Muscle of leg (tissue), 3 donors: ENCODE measurements at regions not wholly inside any gene's neighbourhood (a gene's known extent, or its start where the extent isn't known, plus 50 kb on each side); places are given as distances from the start of the nearest gene placed in this dataset.
"Not testable (repeated sequence)": the region's sequence is repeated elsewhere in the genome, so short reads cannot be mapped to it uniquely, and the experiment has no call there.

Source experiments
- DNase-seq: peaks from one replicate; pipeline ENCODE4 v3.0.0; 2013
- H3K27ac ChIP-seq: one replicate; pipeline ENCODE4 v1.5.1; 2013; ENCODE audit warnings: mild to moderate bottlenecking, low read length, control low read depth
- H3K27me3 ChIP-seq: one replicate; pipeline ENCODE4 v1.6.1; 2013; ENCODE audit warnings: low read length; ENCODE audit not compliant: control insufficient read depth, insufficient read depth
- H3K36me3 ChIP-seq: one replicate; pipeline ENCODE4 v1.6.1; 2013; ENCODE audit warnings: low read length; ENCODE audit not compliant: control insufficient read depth, insufficient read depth
- H3K4me1 ChIP-seq: one replicate; pipeline ENCODE4 v1.6.1; 2013; ENCODE audit warnings: low read length; ENCODE audit not compliant: control insufficient read depth, insufficient read depth
- H3K4me3 ChIP-seq: one replicate; pipeline ENCODE4 v1.5.1; 2013; ENCODE audit warnings: low read length, control low read depth
- H3K9me3 ChIP-seq: replicated peaks from 2 replicates; pipeline ENCODE4 v1.6.1; 2013; ENCODE audit warnings: low read depth, low read length; ENCODE audit not compliant: control insufficient read depth
- WGBS: methylation state at CpG from one replicate; pipeline ENCODE4 v1.1.5; 2013; ENCODE audit warnings: missing lambda C conversion rate; ENCODE audit not compliant: insufficient coverage; 5-methylcytosine and 5-hydroxymethylcytosine counted together

DNA sequence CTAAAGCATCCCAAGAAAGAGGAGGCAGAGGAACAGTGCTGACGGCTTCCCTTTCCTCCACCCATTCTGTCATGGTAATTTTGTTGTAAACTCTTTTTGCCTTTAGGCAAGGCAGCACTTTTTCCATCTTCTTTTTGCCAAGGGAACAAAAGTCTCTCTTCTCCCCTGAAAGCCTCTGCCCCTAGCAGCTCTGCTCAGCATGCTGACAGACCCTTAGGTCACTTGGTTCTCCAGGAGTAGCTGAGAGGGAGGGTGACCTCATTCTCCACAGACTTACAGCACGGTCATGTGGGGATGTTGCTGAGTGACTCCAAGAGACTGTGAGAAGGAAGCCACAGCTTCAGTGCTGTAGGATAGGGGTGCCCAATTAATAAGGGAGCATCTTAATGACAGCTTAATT is 81.1 kb upstream of the RALGAPA2 start:
- H3K4me1 ChIP-seq = no peaks in the 10 kb centered on the region
- WGBS = 50% methylated on average over 1 of the region's 2 CpGs
- H3K36me3 ChIP-seq = no peaks in the 10 kb centered on the region
- H3K4me3 ChIP-seq = no peak overlapping the region
- no peak overlapping the region for H3K27ac ChIP-seq
- H3K27me3 ChIP-seq = no peaks in the 10 kb centered on the region
- DNase-seq = no peak
- no peaks in the 10 kb centered on the region for H3K9me3 ChIP-seq

DNA sequence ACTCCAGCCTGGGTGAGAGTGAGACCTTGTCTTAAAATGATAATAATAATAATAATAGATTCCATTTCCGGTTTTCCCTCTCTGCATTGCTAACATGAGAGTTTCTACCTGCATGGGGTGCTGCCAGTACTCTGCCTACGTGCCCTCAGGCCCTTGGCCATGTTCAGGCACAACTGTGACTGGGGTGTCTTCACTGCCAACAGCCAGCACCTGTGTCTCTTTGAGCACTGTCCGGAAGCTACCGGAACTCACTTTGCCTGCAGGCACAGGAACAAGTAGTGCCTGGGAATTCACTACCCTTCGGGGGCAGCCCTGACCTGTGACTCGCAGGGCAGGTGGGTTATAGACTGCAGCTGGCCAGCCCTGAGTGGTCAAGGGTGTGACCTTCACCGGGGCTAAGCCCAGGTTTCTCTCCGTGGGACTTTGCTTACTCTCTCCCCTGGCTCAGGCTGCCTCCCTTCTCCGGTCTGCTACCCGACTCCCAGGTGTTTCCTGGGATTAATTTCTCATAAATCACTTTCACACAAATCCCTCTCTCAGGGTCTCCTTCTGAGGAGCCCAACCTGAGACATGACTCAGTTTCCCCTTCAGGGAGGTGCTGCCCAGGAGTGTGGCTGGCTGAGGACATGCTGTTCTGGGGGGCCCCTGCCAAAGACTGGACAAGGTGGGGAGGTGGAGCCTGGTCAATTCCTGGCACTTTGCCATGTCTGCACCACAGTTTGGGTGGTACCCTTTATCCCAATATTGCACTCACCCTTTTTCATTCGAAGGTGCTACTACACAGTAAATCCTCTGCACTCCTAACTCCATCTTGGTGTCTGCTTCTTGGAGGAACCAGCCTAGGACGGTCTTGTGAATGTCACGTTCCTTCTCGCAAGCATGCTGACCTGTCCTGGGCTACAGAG is 79.5 kb upstream of the RALGAPA2 start:
- Histone ChIP-seq H3K36me3 (no peaks in the 10 kb centered on the region), H3K9me3 (no peaks in the 10 kb centered on the region), H3K27ac (no peak overlapping the region), H3K4me1 (no peaks in the 10 kb centered on the region), H3K27me3 (no peaks in the 10 kb centered on the region), H3K4me3 (no peak overlapping the region)
- DNase-seq = no peak
- WGBS = 45% methylated on average over 10 of the region's 14 CpGs

DNA sequence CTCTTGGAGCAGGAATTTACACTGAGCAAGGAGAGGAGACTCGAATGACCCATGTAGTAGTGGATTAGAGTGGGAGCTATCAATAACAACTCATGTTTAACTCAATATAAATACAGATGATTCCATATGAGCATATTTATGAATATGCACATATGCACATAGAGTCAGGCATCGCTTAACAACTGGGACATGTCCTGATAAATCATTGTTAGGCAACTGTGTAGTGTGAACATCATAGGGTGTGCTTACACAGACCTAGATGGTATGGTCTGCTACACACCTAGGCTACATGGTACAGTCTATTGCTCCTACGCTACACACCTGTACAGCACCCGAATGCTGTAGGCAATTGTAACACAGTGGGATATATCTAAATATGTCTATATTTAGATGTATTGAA is 75.9 kb upstream of the RALGAPA2 start:
- H3K4me1 ChIP-seq = peaks cover 1% of the 10 kb centered on the region
- H3K9me3 ChIP-seq = no peaks in the 10 kb centered on the region
- H3K36me3 ChIP-seq = no peaks in the 10 kb centered on the region
- no peak for DNase-seq
- H3K27me3 ChIP-seq = no peaks in the 10 kb centered on the region
- H3K27ac ChIP-seq = no peak overlapping the region
- no peak overlapping the region for H3K4me3 ChIP-seq
- no CpG with 5 or more reads among the region's 4 CpGs for whole genome bisulfite sequencing

DNA sequence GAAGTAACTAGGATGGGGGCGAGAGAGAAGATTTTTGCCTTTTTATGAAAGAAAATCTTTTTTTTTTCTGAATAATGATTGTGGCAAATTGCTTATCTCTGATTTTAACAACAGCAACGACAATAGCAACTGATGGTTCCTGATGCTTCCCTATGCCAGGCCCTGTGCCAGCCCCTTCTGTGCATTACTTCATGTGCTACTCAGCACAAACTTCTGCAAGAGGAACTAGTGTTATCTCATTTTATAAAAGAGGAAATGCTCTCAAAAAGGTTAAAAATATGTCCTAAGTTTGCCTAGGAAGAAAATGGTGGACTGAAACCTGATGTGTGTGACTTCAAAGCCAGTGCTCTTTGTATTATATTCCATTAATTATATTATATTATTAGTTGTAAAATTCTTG is 74.0 kb upstream of the RALGAPA2 start:
- DNase-seq = peak; percentile 62
- Histone ChIP-seq H3K27ac (no peak overlapping the region), H3K36me3 (no peaks in the 10 kb centered on the region), H3K9me3 (no peaks in the 10 kb centered on the region), H3K27me3 (no peaks in the 10 kb centered on the region), H3K4me1 (peaks cover 16% of the 10 kb centered on the region), H3K4me3 (no peak overlapping the region)
- WGBS = no CpG with 5 or more reads among the region's 2 CpGs

DNA sequence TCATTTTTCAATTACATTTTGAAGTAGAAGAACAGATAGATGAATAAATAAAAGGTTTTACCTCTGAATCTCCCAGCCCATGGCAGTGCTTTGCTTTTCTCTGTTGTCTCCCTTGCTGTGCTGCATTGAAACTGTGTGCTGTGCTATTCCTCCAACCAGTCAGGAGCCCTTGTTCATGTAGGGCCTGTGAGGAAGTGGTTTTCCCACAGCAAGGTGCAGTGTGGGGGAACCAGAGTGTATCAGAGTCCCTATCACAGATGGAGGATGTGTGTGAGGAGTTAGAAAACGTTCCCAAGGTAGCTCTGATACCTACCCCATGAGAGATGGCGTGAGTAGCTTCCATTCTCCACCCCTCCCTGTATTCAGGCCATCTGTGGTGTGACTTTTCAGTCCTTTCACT is 72.8 kb upstream of the RALGAPA2 start:
- Histone ChIP-seq H3K4me1 (peaks cover 22% of the 10 kb centered on the region), H3K27me3 (peaks cover 2% of the 10 kb centered on the region), H3K4me3 (no peak overlapping the region), H3K27ac (no peak overlapping the region), H3K9me3 (no peaks in the 10 kb centered on the region), H3K36me3 (no peaks in the 10 kb centered on the region)
- WGBS = no CpG with 5 or more reads among the region's 2 CpGs
- DNase-seq = no peak

DNA sequence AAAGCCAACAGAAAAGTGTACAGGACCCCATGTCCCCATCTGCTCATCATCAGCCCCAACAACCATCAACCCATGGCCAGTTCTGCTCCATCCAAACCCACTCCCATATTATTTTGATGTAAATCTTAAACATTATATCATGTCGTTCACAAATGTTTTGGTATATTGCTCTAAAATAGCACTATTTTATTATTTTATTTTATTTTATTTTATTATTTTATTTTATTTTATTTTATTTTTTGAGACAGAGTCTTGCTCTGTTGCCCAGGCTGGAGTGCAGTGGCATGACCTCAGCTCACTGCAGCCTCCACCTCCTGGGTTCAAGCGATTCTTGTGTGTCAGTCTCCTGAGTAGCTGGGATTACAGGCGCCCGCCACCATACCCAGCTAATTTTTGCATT is 72.0 kb upstream of the RALGAPA2 start:
- H3K36me3 ChIP-seq, DNase-seq, H3K27ac ChIP-seq, H3K27me3 ChIP-seq, H3K4me3 ChIP-seq, H3K9me3 ChIP-seq: not testable (repeated sequence)
- peaks cover 24% of the 10 kb centered on the region for H3K4me1 ChIP-seq
- no CpG with 5 or more reads among the region's 4 CpGs for WGBS

DNA sequence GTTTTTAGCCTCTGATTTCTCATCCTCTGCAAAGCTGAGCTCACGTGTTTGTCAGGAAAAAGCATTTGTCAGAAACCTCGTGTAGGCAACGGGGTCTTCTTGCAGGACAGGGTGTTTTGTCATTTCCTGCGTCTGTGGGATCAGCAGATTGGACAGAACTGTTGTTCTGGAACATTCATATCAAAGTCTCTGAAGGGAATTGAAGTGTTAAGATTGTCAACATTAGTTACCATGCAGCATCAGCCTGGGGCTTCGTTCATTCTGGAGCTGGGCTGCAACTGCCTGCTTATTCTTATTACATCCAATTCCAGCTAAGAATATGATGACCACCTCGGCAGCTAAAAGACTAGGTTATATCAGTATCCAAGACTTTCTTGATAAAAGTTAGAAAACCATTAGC is 71.0 kb upstream of the RALGAPA2 start:
- peak; percentile 27 for DNase-seq
- H3K27ac ChIP-seq = no peak overlapping the region
- H3K4me3 ChIP-seq = no peak overlapping the region
- no peaks in the 10 kb centered on the region for H3K9me3 ChIP-seq
- H3K4me1 ChIP-seq = peaks cover 27% of the 10 kb centered on the region
- no peaks in the 10 kb centered on the region for H3K36me3 ChIP-seq
- WGBS = 60% methylated on average over 1 of the region's 6 CpGs
- peaks cover 2% of the 10 kb centered on the region for H3K27me3 ChIP-seq

DNA sequence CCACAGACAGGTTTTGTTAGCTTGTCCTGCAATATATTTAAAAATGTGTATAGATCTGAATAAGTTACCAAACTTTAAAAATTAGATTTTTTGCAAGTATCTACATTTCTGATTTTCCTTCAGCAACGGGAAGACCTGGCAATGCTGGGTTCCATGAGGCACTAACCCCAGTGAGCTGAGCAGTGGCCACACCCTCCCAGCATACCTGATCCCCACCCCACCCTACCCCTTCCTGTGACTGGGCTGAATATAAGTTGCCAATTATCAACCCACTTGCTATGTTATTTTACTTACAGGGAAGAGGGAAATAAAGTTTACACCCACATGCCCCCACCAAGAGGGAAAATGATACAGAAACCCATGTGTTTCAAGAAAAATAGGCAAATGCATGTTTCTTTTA is 70.3 kb upstream of the RALGAPA2 start:
- H3K27ac ChIP-seq = no peak overlapping the region
- no peak overlapping the region for H3K4me3 ChIP-seq
- peaks cover 27% of the 10 kb centered on the region for H3K4me1 ChIP-seq
- WGBS = no CpG with 5 or more reads among the region's 1 CpG
- H3K36me3 ChIP-seq = no peaks in the 10 kb centered on the region
- no peak for DNase-seq
- H3K9me3 ChIP-seq = no peaks in the 10 kb centered on the region
- peaks cover 2% of the 10 kb centered on the region for H3K27me3 ChIP-seq

DNA sequence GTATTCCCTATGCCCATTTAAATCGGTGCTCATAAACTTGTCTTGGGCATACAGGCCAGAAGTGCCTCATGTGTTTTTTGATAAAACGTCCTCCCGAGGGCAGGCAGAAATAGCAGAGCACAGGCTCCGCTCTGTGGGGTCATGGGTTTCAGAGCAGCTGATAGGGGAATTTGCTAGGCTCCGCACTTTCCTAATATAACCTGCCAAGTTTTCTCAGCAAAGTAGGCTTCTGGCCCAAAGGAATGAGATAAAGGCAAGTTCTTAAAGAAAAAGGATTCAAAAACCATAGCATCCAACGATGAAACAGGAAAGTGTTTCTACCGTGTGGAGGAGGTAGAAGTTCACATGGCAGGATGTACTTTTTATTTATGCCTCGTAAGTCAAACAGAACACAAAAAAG is 69.8 kb upstream of the RALGAPA2 start:
- no peaks in the 10 kb centered on the region for H3K9me3 ChIP-seq
- peaks cover 2% of the 10 kb centered on the region for H3K27me3 ChIP-seq
- H3K27ac ChIP-seq = peak overlapping the region; percentile 7
- peaks cover 27% of the 10 kb centered on the region for H3K4me1 ChIP-seq
- no peaks in the 10 kb centered on the region for H3K36me3 ChIP-seq
- peak; percentile 90 for DNase-seq
- no peak overlapping the region for H3K4me3 ChIP-seq
- WGBS = 25% methylated on average over 4 of the region's 8 CpGs

DNA sequence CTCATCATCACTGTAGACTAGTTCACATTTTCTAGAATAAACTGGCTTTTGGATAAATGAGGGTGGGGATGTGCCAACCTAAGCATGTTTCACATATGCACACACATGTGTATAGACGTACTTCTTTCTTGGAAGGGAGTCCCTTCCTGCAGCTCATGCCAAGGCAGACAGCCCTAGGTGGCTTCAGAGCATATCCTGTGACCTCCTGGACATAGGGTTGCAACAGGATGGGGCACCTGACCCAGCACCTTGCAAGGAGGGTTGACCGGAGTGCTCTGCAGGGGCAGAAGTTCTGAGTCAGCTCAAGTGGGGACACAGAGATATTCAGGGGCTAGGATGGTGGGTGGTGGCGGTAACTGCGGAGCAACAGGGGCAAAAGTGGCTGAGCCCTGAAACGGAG is 68.6 kb upstream of the RALGAPA2 start:
- Histone ChIP-seq H3K9me3 (no peaks in the 10 kb centered on the region), H3K27me3 (peaks cover 2% of the 10 kb centered on the region), H3K4me3 (no peak overlapping the region), H3K36me3 (no peaks in the 10 kb centered on the region), H3K27ac (no peak overlapping the region), H3K4me1 (peaks cover 27% of the 10 kb centered on the region)
- DNase-seq = no peak
- 88% methylated on average over 4 of the region's 5 CpGs for WGBS
